ENCODE measurements at regions not wholly inside any gene's neighbourhood (a gene's known extent, or its start where the extent isn't known, plus 50 kb on each side); places are given as distances from the start of the nearest gene placed in this dataset.

GRCh38 chr9:86638109-86638508, 283.9 kb upstream of the TUT7 start:
- TF ChIP-seq EZH2 (IDR thresholded peaks at IDR 0.05; ENCODE audit: insufficient read depth, low read length) (no peak), CTCF (IDR thresholded peaks at IDR 0.05; ENCODE audit: insufficient read depth, low read depth, low read length) (no peak)

All from astrocyte (in vitro differentiated cells and primary cell).